Renal cortical epithelial cell (primary cell): ENCODE measurements at regions not wholly inside any gene's neighbourhood (a gene's known extent, or its start where the extent isn't known, plus 50 kb on each side); places are given as distances from the start of the nearest gene placed in this dataset.
A peak's percentile ranks its signal among the peaks of the same experiment; 100 is the strongest.
"Not testable (repeated sequence)": the region's sequence is repeated elsewhere in the genome, so short reads cannot be mapped to it uniquely, and the experiment has no call there.

Source experiments
- DNase-seq: peaks from one replicate; pipeline ENCODE4 v3.0.0-alpha.2; 2011; ENCODE audit warnings: low read depth

- DNase-seq = peak; percentile 94
Observed at GRCh38 chr2:126952216-126952615, 53.5 kb downstream of the TEX51 start.

DNA sequence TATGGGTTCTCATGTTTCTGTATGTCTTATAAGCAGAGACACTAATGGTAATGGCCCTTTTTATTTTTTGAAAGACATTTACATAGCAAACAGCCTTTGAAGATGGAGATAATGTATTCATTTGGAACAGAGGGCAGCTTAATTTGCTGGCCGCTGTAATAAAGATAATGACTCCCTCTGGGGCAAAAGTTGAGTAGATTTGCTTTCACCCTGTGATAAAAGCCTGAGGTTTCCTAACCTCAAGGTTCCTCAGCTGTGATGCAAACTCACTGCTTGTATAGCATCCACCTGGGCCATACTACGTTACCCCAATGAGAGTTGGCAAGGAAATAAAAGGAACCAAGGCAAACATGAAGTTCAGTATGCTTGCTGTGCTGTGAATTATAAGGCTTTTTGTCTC lies 54.8 kb downstream of the TEX51 start:
- no peak for DNase-seq

GRCh38 chr2:126954831-126955230 lies 56.1 kb downstream of the TEX51 start:
- no peak for DNase-seq

- not testable (repeated sequence) for DNase-seq
Observed at GRCh38 chr2:126956773-126957172, 58.1 kb downstream of the TEX51 start.

- no peak for DNase-seq
Observed at GRCh38 chr2:126963390-126963789, 64.7 kb downstream of the TEX51 start.

- no peak for DNase-seq
Observed at GRCh38 chr2:126966601-126967000, 67.9 kb downstream of the TEX51 start.

DNA sequence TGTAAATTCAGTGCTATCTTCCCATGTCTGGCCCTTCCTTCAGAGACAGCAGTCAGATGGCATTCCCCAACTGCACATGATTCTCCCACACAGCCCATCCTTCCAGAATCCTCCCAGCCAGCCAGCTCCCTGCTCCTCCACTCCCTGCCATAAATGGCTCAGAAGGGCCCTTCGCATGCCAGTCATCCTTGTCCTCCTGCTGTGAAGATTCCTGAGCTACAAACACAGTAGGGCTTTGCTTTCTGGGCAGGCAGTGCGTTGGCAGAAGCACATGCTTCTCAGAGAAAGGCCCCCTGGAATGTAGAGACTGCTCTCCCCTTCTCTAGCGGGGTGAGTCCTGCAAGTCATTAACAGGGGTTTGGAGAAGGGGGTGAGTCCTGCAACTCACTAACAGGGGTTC lies 71.9 kb downstream of the TEX51 start:
- no peak for DNase-seq

GRCh38 chr2:126971162-126971480 lies 72.4 kb downstream of the TEX51 start:
- no peak for DNase-seq

GRCh38 chr2:126971481-126972278 lies 73.0 kb downstream of the TEX51 start:
- DNase-seq = peak; percentile 80

GRCh38 chr2:126972279-126972626 lies 73.6 kb downstream of the TEX51 start:
- DNase-seq = no peak

- no peak for DNase-seq
Observed at GRCh38 chr2:126973745-126974144, 75.1 kb downstream of the TEX51 start.

DNA sequence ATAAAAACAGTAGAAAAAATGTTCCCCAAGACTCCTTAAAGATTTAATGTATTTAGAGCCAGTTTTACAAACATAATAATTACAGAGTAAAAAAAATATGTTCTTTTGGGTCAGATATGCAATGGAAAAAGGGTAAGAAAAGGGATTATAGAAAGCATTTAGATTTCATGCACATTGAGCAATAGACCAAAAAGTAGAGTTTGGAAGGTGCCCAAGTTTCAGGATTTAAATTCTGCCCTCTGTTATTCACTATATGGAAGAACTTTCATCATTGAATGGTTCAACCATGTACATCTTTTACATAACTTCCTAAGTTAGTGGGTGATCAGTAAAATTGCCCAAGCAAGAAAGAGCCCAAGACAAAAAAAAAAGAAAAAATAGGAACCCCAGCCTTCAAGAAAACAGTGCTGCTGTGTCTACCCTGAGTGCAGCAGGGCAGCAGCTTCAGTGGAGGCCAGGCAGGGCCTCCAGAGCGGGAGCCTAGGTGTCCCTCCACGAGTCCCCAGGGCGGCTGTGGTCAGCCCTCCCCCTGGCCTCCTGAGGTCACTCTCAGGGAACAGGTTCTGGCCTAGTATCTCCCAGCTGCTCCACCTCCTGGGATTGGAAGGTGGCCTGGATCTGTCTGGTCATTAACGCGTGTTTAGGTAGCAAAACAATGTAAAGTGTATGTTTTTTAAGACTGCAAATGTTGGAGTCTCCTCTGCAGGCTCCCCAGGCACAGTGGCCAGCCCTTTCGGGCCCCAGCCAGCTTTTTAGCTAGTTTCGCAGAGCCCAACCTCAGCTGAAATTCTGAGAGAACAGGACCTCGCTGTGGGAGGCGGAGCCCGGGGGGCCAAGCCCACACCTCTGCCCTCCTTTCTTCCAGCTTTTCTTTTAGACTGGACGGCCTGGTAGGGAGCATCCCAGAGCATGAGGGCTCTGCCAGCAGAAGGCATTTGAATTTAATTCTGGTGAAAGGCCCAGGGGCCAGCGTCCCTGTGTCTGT lies 77.3 kb downstream of the TEX51 start:
- no peak for DNase-seq

GRCh38 chr2:126976721-126977328 lies 78.1 kb downstream of the TEX51 start:
- DNase-seq = no peak

- no peak for DNase-seq
Observed at GRCh38 chr2:126978333-126978732, 79.6 kb downstream of the TEX51 start.

DNA sequence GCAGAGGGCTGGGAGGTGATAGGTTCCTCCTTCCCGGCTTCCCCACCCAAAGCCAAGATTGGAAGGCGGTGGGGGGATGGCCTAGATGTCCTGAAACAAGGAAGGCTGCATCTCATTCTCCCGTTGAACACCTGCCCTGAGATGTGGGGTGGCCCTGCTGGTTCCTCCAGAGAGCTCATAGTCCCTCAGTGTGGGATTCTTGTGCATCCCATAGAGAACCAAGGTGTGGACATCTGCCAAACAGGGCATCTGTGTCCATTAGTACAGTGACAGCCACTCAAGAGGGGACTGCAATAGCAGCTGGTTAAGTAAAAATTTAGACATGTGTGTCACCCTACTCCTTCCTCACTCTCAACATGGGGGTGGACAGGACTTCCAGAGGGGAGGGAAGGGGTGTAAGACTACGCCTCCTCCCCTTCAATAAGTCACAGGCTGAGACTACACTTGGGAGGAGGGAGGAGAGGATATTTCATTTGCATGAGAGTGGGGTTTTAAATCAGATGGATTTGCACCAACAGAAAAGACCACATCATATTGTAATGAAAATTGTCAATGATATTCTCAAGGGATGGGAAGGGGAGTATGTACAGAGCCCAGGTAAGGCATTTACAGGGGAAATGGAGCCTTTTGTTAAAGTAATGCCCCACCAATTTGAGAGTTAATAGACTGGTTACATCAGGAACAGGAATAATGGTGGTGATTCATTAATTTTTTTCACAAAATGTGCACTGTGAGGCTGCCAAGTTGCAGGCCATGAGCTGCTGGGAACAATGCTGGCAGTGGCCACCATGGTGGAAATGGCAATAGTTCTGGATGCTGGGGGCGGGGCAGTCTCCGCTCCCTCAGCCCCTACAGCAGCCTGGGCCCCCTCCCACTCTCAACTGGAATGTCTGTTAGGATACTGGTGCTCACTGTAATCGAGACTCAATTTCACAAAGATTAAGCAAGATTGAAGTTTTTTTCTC lies 80.6 kb downstream of the TEX51 start:
- DNase-seq = peak; percentile 38

DNA sequence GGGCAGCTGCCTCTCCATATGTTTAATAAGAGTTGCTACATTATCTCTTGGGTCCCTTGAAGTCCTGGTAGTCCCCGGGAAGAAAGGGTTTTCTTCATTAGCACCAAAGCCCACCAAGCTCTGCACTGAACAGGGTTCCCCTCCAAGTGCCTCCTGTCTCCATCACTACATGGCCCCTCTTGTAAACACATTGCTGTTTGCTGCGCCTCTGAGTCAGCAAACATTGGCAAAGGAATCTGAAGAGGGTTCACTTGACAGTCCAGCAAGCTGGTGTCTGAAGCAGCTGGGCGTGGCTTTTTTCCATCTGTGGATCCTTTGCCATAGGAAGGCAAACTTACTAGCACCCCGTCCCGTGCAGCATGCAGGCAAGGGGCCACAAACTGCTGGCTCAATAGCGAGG lies 82.8 kb downstream of the TEX51 start:
- DNase-seq = no peak

DNA sequence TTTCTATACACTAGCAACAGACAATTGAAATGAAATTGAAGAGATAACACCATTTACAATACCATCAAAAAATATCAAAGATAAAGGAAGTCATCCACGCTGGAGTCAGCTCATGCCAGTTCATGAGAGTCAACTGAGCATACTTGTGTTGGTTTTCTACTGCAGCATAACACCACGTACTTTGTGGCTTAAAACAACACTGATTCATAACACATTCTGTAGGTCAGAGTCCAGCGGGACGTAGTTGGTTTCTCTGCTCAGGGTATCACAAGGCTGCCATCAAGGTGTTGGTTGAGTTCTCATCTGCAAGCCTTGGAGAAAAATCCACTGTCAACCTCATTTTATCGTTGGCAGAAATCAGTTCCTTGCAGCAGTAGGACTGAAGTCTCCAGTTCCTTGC lies 84.2 kb downstream of the TEX51 start:
- DNase-seq = no peak

DNA sequence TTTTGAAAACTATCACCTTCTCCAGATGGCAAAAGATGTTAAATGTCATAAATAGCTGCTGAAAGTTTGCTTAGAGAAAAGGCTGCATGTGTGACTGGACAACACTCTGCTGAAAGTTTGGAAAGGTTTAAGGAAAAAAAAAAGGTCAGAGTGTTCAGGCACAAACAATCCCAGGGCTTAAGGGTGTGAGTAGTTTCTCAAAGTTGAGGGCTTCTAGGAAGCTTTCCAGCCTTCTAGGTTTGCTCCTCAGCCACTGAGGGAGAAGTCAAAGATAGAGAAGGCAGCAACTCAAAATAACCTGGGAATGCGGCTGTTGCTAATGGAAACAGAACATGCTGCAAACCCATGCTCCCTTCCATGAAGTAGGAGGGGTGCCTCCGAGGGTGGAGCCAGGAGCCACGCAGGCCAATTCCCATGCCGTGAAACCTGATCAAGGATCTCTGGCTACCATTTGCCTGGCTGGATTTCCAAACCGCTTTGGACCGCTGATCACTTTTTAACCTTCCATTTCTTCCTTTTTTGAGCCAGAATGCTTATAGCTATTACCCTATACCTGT lies 88.0 kb downstream of the TEX51 start:
- DNase-seq = no peak

DNA sequence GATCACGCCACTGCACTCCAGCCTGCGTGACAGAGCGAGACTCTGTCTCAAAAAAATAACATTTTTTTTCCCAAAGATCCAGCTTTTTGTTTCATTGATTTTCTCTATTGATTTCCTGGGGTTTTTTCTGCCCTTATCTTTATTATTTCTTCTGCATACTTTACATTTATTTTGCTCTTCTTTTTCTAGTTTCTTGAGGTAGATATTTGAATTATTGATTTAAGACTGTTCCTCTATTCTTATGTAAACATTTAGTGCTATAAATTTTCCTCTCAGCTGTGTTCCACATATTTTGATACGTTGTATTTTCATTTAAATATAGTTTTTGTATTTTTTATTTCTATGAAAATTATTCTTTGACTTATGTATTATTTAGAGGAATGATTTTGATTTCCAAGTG lies 89.8 kb downstream of the TEX51 start:
- no peak for DNase-seq

- DNase-seq = not testable (repeated sequence)
Observed at GRCh38 chr2:126989064-126989463, 90.4 kb downstream of the TEX51 start.

- no peak for DNase-seq
Observed at GRCh38 chr2:126990200-126990599, 91.5 kb downstream of the TEX51 start.
